PFSK-1 (cell line): ENCODE measurements at regions not wholly inside any gene's neighbourhood (a gene's known extent, or its start where the extent isn't known, plus 50 kb on each side); places are given as distances from the start of the nearest gene placed in this dataset.

Experiments
- TAF1 ChIP-seq: IDR thresholded peaks from 2 replicates; pipeline ENCODE4 v1.6.1; 2012; ENCODE audit warnings: low read length, control low read depth, borderline replicate concordance; ENCODE audit not compliant: insufficient read depth
- TF ChIP-seq, protein P1 (sequence below), 2 experiments: IDR thresholded peaks; 2 replicates each; pipeline versions ENCODE4 v1.6.1 to v1.8.0; 2011 to 2012; ENCODE audit warnings: low read depth in 2 of 2, low read length in 2 of 2, control low read depth in 1 of 2, inconsistent platforms in 1 of 2, mild to moderate bottlenecking in 1 of 2, moderate library complexity in 1 of 2; ENCODE audit not compliant: insufficient read depth in 1 of 2

DNA sequence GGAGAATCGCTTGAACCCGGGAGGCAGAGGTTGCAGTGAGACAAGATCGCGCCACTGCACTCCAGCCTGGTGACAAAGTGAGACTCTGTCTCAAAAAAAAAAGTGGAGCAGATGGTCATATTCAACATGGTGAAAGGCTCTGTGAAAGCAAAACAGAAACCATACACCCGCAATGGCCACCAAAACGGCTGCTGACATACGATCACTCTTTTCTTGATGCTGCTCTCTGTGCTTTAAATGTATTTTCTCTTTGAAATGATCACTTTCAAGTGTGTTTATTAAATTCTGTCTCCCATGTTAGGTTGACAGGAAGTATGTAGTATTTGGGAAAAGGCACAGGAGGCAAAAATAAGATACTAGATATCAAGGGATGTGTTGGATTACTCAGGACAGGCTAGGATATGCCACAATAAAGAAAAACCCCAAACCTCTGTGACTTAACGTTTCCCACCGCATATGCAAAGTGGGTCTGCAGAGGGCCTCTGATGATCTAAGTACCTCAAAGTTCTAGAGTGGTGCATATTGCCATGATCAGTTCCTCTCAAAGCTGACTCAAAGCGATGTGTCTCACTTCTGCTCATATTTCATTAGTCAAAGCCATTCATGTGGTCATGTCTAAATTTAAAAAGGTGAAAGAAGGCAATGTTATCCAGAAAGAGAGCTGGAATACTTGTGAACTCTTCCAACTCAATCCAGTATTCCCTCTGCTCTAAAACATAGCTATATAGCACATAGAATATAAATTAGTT lies 155.1 kb upstream of the SOX4 start:
- no peak for TF ChIP-seq TAF1
- TF ChIP-seq, protein P1, sequence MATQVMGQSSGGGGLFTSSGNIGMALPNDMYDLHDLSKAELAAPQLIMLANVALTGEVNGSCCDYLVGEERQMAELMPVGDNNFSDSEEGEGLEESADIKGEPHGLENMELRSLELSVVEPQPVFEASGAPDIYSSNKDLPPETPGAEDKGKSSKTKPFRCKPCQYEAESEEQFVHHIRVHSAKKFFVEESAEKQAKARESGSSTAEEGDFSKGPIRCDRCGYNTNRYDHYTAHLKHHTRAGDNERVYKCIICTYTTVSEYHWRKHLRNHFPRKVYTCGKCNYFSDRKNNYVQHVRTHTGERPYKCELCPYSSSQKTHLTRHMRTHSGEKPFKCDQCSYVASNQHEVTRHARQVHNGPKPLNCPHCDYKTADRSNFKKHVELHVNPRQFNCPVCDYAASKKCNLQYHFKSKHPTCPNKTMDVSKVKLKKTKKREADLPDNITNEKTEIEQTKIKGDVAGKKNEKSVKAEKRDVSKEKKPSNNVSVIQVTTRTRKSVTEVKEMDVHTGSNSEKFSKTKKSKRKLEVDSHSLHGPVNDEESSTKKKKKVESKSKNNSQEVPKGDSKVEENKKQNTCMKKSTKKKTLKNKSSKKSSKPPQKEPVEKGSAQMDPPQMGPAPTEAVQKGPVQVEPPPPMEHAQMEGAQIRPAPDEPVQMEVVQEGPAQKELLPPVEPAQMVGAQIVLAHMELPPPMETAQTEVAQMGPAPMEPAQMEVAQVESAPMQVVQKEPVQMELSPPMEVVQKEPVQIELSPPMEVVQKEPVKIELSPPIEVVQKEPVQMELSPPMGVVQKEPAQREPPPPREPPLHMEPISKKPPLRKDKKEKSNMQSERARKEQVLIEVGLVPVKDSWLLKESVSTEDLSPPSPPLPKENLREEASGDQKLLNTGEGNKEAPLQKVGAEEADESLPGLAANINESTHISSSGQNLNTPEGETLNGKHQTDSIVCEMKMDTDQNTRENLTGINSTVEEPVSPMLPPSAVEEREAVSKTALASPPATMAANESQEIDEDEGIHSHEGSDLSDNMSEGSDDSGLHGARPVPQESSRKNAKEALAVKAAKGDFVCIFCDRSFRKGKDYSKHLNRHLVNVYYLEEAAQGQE (IDR thresholded peaks at IDR 0.05; ENCODE audit: insufficient read depth in 1 of 2, low read depth in 2 of 2, low read length in 2 of 2) = no peak
